Panc1 (cell line): ENCODE measurements at regions not wholly inside any gene's neighbourhood (a gene's known extent, or its start where the extent isn't known, plus 50 kb on each side); places are given as distances from the start of the nearest gene placed in this dataset.

Source experiments
- POLR2AphosphoS5 ChIP-seq: IDR thresholded peaks from 2 replicates; pipeline ENCODE4 v1.6.1; 2012; ENCODE audit warnings: mild to moderate bottlenecking, low read depth, low read length, moderate library complexity
- TCF7L2 ChIP-seq: IDR thresholded peaks from 2 replicates; pipeline ENCODE4 v1.6.1; 2011; ENCODE audit warnings: mild to moderate bottlenecking, low read depth, low read length, inconsistent platforms
- TF ChIP-seq, protein P1 (sequence below): fragments of 450-650 bp; IDR thresholded peaks from 2 replicates; pipeline ENCODE4 v1.5.1; 2017; ENCODE audit warnings: mild to moderate bottlenecking

DNA sequence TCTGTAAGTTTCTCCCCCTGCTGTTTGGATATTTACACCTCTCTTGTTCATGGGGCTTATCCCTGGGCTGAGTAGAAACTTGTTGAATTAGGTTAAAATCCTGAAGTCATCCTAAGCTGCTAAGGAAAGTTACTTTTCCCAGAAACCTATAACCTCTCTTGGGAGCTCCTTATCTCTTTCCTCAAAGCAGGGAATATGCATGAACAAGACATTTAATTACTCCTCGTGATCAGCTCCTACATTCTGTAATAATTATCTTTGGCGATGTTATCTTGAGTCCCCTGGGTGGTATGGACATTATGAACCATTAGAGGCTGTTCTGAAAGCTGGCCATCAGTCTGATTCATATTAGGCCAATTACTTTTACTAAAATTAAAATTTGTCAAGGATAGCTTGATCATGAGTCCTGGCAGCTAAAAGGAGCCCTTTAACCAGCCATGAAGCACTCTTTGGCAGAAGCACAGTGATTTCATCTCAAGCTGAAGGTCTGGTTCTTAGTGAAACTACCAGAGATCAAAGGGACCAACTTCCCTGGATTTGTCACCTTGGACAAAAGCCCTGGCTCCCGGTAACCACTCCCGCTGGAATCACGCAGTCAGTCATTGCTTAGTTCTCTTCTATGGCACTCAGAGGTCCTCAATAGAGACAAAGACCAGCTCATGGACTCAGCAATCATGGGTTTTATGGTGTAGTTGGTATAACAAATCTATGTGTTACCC is 811.8 kb downstream of the UQCRFS1 start:
- TF ChIP-seq, protein P1, sequence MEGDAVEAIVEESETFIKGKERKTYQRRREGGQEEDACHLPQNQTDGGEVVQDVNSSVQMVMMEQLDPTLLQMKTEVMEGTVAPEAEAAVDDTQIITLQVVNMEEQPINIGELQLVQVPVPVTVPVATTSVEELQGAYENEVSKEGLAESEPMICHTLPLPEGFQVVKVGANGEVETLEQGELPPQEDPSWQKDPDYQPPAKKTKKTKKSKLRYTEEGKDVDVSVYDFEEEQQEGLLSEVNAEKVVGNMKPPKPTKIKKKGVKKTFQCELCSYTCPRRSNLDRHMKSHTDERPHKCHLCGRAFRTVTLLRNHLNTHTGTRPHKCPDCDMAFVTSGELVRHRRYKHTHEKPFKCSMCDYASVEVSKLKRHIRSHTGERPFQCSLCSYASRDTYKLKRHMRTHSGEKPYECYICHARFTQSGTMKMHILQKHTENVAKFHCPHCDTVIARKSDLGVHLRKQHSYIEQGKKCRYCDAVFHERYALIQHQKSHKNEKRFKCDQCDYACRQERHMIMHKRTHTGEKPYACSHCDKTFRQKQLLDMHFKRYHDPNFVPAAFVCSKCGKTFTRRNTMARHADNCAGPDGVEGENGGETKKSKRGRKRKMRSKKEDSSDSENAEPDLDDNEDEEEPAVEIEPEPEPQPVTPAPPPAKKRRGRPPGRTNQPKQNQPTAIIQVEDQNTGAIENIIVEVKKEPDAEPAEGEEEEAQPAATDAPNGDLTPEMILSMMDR, result no peak
- TF ChIP-seq TCF7L2 (no peak), POLR2AphosphoS5 (no peak)
